Left lung (tissue), 4 donors: ENCODE measurements at regions not wholly inside any gene's neighbourhood (a gene's known extent, or its start where the extent isn't known, plus 50 kb on each side); places are given as distances from the start of the nearest gene placed in this dataset.
A peak's percentile ranks its signal among the peaks of the same experiment; 100 is the strongest.
"Not testable (repeated sequence)": the region's sequence is repeated elsewhere in the genome, so short reads cannot be mapped to it uniquely, and the experiment has no call there.

Source experiments
- ATAC-seq: fragments of 200-7000 bp; cut with Tn5 transposase; one replicate; pipeline ENCODE4 v1.9.1; 2020; ENCODE audit warnings: moderate library complexity
- DNase-seq, 4 donors: peaks; one replicate each; pipeline ENCODE4 v3.0.0-alpha.2; 2013 to 2020
- H3K27ac ChIP-seq, 2 donors: fragments of 200-600 bp; sonication (generic) in 1 of 2; one replicate each; pipeline versions ENCODE4 v1.5.0 to v1.8.0; 2020 to 2021
- H3K27me3 ChIP-seq, 2 donors: fragments of 200-600 bp; sonication (generic) in 1 of 2; one replicate each; pipeline versions ENCODE4 v1.5.0 to v1.8.0; 2020 to 2021
- H3K36me3 ChIP-seq, 2 donors: fragments of 200-600 bp; sonication (generic) in 1 of 2; one replicate each; pipeline versions ENCODE4 v1.5.0 to v1.8.0; 2020 to 2021
- H3K4me1 ChIP-seq, 2 donors: fragments of 200-600 bp; one replicate each; pipeline ENCODE4 v1.8.0; 2021
- H3K4me3 ChIP-seq, 2 donors: fragments of 200-600 bp; sonication (generic) in 1 of 2; one replicate each; pipeline versions ENCODE4 v1.5.0 to v1.8.0; 2020 to 2021; ENCODE audit warnings: mild to moderate bottlenecking in 1 of 2
- H3K9me3 ChIP-seq, 2 donors: fragments of 200-600 bp; sonication (generic) in 1 of 2; one replicate each; pipeline versions ENCODE4 v1.5.0 to v1.8.0; 2020 to 2021
- CTCF ChIP-seq, 2 donors: fragments of 200-600 bp; sonication (generic) in 1 of 2; IDR thresholded peaks; one replicate each; pipeline versions ENCODE4 v1.5.0 to v1.8.0; 2021; ENCODE audit warnings: antibody characterized with exemption in 2 of 2
- intact Hi-C, 2 donors: fragments of 100-400 bp; cut with DNase I; formaldehyde crosslinking; loops; one replicate each; pipeline versions ENCODE4 v1.11.2 to v1.14.2; 2022
- donor health status: DM: no; HTN: yes; CAD: no.
- donor health status: DM: no; HTN: no; CAD: no.

- ATAC-seq, result no peak
- intact Hi-C loops, result no loop called here
- no peaks in the 10 kb centered on the region for H3K9me3 ChIP-seq
- no peaks in the 10 kb centered on the region for H3K27me3 ChIP-seq
- H3K27ac ChIP-seq, result no peak overlapping the region
- no peak for TF ChIP-seq CTCF (IDR thresholded peaks at IDR 0.05)
- no peak overlapping the region for H3K4me3 ChIP-seq
- no peaks in the 10 kb centered on the region for H3K4me1 ChIP-seq
- H3K36me3 ChIP-seq, result no peaks in the 10 kb centered on the region
- DNase-seq, result no peak
Measured at GRCh38 chr6:141830530-141830929, 302.2 kb upstream of the GJE1 start.

GRCh38 chr6:141829566-141830360 is 303.0 kb upstream of the GJE1 start:
- ATAC-seq, result no peak
- Histone ChIP-seq H3K27ac (no peak overlapping the region), H3K9me3 (no peaks in the 10 kb centered on the region), H3K36me3 (no peaks in the 10 kb centered on the region), H3K4me3 (no peak overlapping the region), H3K4me1 (no peaks in the 10 kb centered on the region), H3K27me3 (no peaks in the 10 kb centered on the region)
- TF ChIP-seq CTCF (IDR thresholded peaks at IDR 0.05), result no peak
- intact Hi-C loops, result no loop called here
- DNase-seq, result no peak

GRCh38 chr6:141824350-141824749 is 308.4 kb upstream of the GJE1 start:
- Histone ChIP-seq H3K27ac (no peak overlapping the region), H3K4me3 (no peak overlapping the region), H3K27me3 (no peaks in the 10 kb centered on the region), H3K9me3 (no peaks in the 10 kb centered on the region), H3K4me1 (no peaks in the 10 kb centered on the region), H3K36me3 (peaks cover 0 to 4% of the 10 kb centered on the region in 2 donors)
- intact Hi-C loops, result no loop called here
- TF ChIP-seq CTCF (IDR thresholded peaks at IDR 0.05), result no peak
- ATAC-seq, result no peak
- DNase-seq, result no peak

- H3K27ac ChIP-seq, H3K9me3 ChIP-seq, H3K27me3 ChIP-seq, ATAC-seq, H3K4me1 ChIP-seq, H3K36me3 ChIP-seq, intact Hi-C loops, H3K4me3 ChIP-seq: not testable (repeated sequence)
- DNase-seq, result peak in 1 of 4 donors; percentile 34
Measured at GRCh38 chr6:141815039-141815438, 317.7 kb upstream of the GJE1 start.

GRCh38 chr6:141809901-141810300 is 322.8 kb upstream of the GJE1 start:
- TF ChIP-seq CTCF (IDR thresholded peaks at IDR 0.05), result no peak
- Histone ChIP-seq H3K4me3 (no peak overlapping the region), H3K36me3 (no peaks in the 10 kb centered on the region), H3K27me3 (no peaks in the 10 kb centered on the region), H3K9me3 (peaks cover 0 to 1% of the 10 kb centered on the region in 2 donors), H3K4me1 (no peaks in the 10 kb centered on the region), H3K27ac (no peak overlapping the region)
- ATAC-seq (no peak), DNase-seq (no peak)
- intact Hi-C loops, result no loop called here

- no peak for TF ChIP-seq CTCF (IDR thresholded peaks at IDR 0.05)
Measured at GRCh38 chr6:141808662-141809061, 324.1 kb upstream of the GJE1 start.

GRCh38 chr6:141800973-141801372 is 331.8 kb upstream of the GJE1 start:
- H3K36me3 ChIP-seq, H3K9me3 ChIP-seq, H3K4me3 ChIP-seq, H3K27ac ChIP-seq, DNase-seq, H3K27me3 ChIP-seq, intact Hi-C loops, ATAC-seq, H3K4me1 ChIP-seq: not testable (repeated sequence)

More at GRCh38 chr6:141808662-141809061, 324.1 kb upstream of the GJE1 start:
- intact Hi-C loops, result no loop called here
- Histone ChIP-seq H3K4me1 (no peaks in the 10 kb centered on the region), H3K36me3 (no peaks in the 10 kb centered on the region), H3K9me3 (no peaks in the 10 kb centered on the region), H3K27me3 (no peaks in the 10 kb centered on the region), H3K27ac (no peak overlapping the region), H3K4me3 (no peak overlapping the region)
- ATAC-seq (no peak), DNase-seq (no peak)
